Activated naive CD8-positive, alpha-beta T cell treated with anti-CD3 and anti-CD28 coated beads, Interleukin-2, amount 10 ng/mL, durations not matched to agents 7 days and 5 days (primary cell): ENCODE measurements at regions not wholly inside any gene's neighbourhood (a gene's known extent, or its start where the extent isn't known, plus 50 kb on each side); places are given as distances from the start of the nearest gene placed in this dataset.

Experiments
- ATAC-seq: fragments of 150-1000 bp; cut with Tn5 transposase; one replicate; pipeline ENCODE4 v1.10.0; 2021; ENCODE audit warnings: low read depth, moderate library complexity
- POLR2A ChIA-PET: fragments of 350-600 bp; sonication (Branson Sonifier 250); formaldehyde crosslinking; loops from one replicate; lab custom pipeline; 2021; ENCODE audit warnings: antibody characterized with exemption; lab: Charles Lee
- DNase-seq: peaks from one replicate; pipeline ENCODE4 v3.0.0; 2021
- H3K27ac Mint-ChIP-seq: one replicate; pipeline ENCODE4 v1.8.0; 2022; ENCODE audit warnings: mild to moderate bottlenecking, mixed read lengths
- H3K27me3 Mint-ChIP-seq: one replicate; pipeline ENCODE4 v1.8.0; 2022; ENCODE audit warnings: mild to moderate bottlenecking, moderate library complexity, mixed read lengths
- H3K36me3 Mint-ChIP-seq: one replicate; pipeline ENCODE4 v1.8.0; 2021; ENCODE audit warnings: mild to moderate bottlenecking, mixed read lengths
- H3K4me1 Mint-ChIP-seq: one replicate; pipeline ENCODE4 v1.8.0; 2021; ENCODE audit warnings: mixed read lengths
- H3K4me3 Mint-ChIP-seq: one replicate; pipeline ENCODE4 v1.8.0; 2022; ENCODE audit warnings: mild to moderate bottlenecking, moderate library complexity, mixed read lengths
- H3K9me3 Mint-ChIP-seq: one replicate; pipeline ENCODE4 v1.8.0; 2021; ENCODE audit warnings: mixed read lengths

- POLR2A ChIA-PET = no interaction called here
- no peaks in the 10 kb centered on the region for H3K36me3 Mint-ChIP-seq
- no peaks in the 10 kb centered on the region for H3K9me3 Mint-ChIP-seq
- no peaks in the 10 kb centered on the region for H3K4me1 Mint-ChIP-seq
- H3K4me3 Mint-ChIP-seq = no peak overlapping the region
- peaks cover 16% of the 10 kb centered on the region for H3K27me3 Mint-ChIP-seq
- no peak for DNase-seq
- no peak for ATAC-seq
- H3K27ac Mint-ChIP-seq = no peak overlapping the region
These were observed 65.0 kb downstream of the NOL4 start for GRCh38 chr18:34159691-34160185.

GRCh38 chr18:34158881-34159690 is 65.6 kb downstream of the NOL4 start:
- peaks cover 16% of the 10 kb centered on the region for H3K27me3 Mint-ChIP-seq
- no peak for ATAC-seq
- no peaks in the 10 kb centered on the region for H3K36me3 Mint-ChIP-seq
- H3K27ac Mint-ChIP-seq = no peak overlapping the region
- no peaks in the 10 kb centered on the region for H3K9me3 Mint-ChIP-seq
- POLR2A ChIA-PET = no interaction called here
- DNase-seq = peak; percentile 19
- no peaks in the 10 kb centered on the region for H3K4me1 Mint-ChIP-seq
- no peak overlapping the region for H3K4me3 Mint-ChIP-seq

GRCh38 chr18:34153711-34154110 is 71.0 kb downstream of the NOL4 start:
- POLR2A ChIA-PET = no interaction called here
- H3K27ac Mint-ChIP-seq = no peak overlapping the region
- DNase-seq (no peak), ATAC-seq (no peak)
- peaks cover 4% of the 10 kb centered on the region for H3K4me1 Mint-ChIP-seq
- H3K4me3 Mint-ChIP-seq = peak overlapping the region; percentile 22
- no peaks in the 10 kb centered on the region for H3K36me3 Mint-ChIP-seq
- no peaks in the 10 kb centered on the region for H3K9me3 Mint-ChIP-seq
- H3K27me3 Mint-ChIP-seq = peaks cover 9% of the 10 kb centered on the region

- Mint-ChIP-seq H3K36me3 (no peaks in the 10 kb centered on the region), H3K4me1 (no peaks in the 10 kb centered on the region), H3K27me3 (no peaks in the 10 kb centered on the region), H3K27ac (no peak overlapping the region), H3K9me3 (peaks cover 4% of the 10 kb centered on the region), H3K4me3 (no peak overlapping the region)
- ATAC-seq = no peak
- no peak for DNase-seq
- POLR2A ChIA-PET = no interaction called here
These were observed 93.7 kb downstream of the NOL4 start for GRCh38 chr18:34131006-34131405.

- DNase-seq = no peak
- H3K9me3 Mint-ChIP-seq = peaks cover 3% of the 10 kb centered on the region
- no peaks in the 10 kb centered on the region for H3K36me3 Mint-ChIP-seq
- POLR2A ChIA-PET = no interaction called here
- no peak overlapping the region for H3K4me3 Mint-ChIP-seq
- no peaks in the 10 kb centered on the region for H3K4me1 Mint-ChIP-seq
- H3K27ac Mint-ChIP-seq = no peak overlapping the region
- ATAC-seq = no peak
- no peaks in the 10 kb centered on the region for H3K27me3 Mint-ChIP-seq
These were observed 96.3 kb downstream of the NOL4 start for GRCh38 chr18:34128436-34128835.

- Mint-ChIP-seq H3K27me3 (no peaks in the 10 kb centered on the region), H3K4me3 (no peak overlapping the region)
- POLR2A ChIA-PET = no interaction called here
These were observed 98.6 kb downstream of the NOL4 start for GRCh38 chr18:34126121-34126520.

GRCh38 chr18:34122724-34123334 is 101.9 kb downstream of the NOL4 start:
- H3K27me3 Mint-ChIP-seq = no peaks in the 10 kb centered on the region
- H3K36me3 Mint-ChIP-seq = no peaks in the 10 kb centered on the region
- no peak overlapping the region for H3K27ac Mint-ChIP-seq
- ATAC-seq (no peak), DNase-seq (no peak)
- no peaks in the 10 kb centered on the region for H3K4me1 Mint-ChIP-seq
- H3K9me3 Mint-ChIP-seq = no peaks in the 10 kb centered on the region
- POLR2A ChIA-PET = no interaction called here
- no peak overlapping the region for H3K4me3 Mint-ChIP-seq

More at GRCh38 chr18:34126121-34126520, 98.6 kb downstream of the NOL4 start:
- H3K27ac Mint-ChIP-seq = no peak overlapping the region
- H3K36me3 Mint-ChIP-seq = no peaks in the 10 kb centered on the region
- H3K9me3 Mint-ChIP-seq = no peaks in the 10 kb centered on the region
- no peak for ATAC-seq
- DNase-seq = no peak
- H3K4me1 Mint-ChIP-seq = no peaks in the 10 kb centered on the region

GRCh38 chr18:34121200-34121721 is 103.5 kb downstream of the NOL4 start:
- Mint-ChIP-seq H3K36me3 (no peaks in the 10 kb centered on the region), H3K27ac (no peak overlapping the region), H3K4me3 (no peak overlapping the region), H3K4me1 (no peaks in the 10 kb centered on the region), H3K9me3 (no peaks in the 10 kb centered on the region), H3K27me3 (no peaks in the 10 kb centered on the region)
- DNase-seq = no peak
- POLR2A ChIA-PET = no interaction called here
- no peak for ATAC-seq

GRCh38 chr18:34120294-34120693 is 104.4 kb downstream of the NOL4 start:
- Mint-ChIP-seq H3K36me3 (no peaks in the 10 kb centered on the region), H3K27me3 (no peaks in the 10 kb centered on the region), H3K9me3 (no peaks in the 10 kb centered on the region), H3K4me1 (no peaks in the 10 kb centered on the region), H3K27ac (no peak overlapping the region), H3K4me3 (no peak overlapping the region)
- ATAC-seq = no peak
- POLR2A ChIA-PET = no interaction called here
- DNase-seq = no peak

GRCh38 chr18:34117319-34117718 is 107.4 kb downstream of the NOL4 start:
- Mint-ChIP-seq H3K4me3 (no peak overlapping the region), H3K9me3 (no peaks in the 10 kb centered on the region), H3K4me1 (no peaks in the 10 kb centered on the region), H3K27ac (no peak overlapping the region), H3K36me3 (no peaks in the 10 kb centered on the region), H3K27me3 (no peaks in the 10 kb centered on the region)
- DNase-seq (no peak), ATAC-seq (no peak)
- POLR2A ChIA-PET = no interaction called here

GRCh38 chr18:34115409-34116081 is 109.2 kb downstream of the NOL4 start:
- Mint-ChIP-seq H3K36me3 (no peaks in the 10 kb centered on the region), H3K27ac (no peak overlapping the region), H3K4me3 (no peak overlapping the region), H3K4me1 (no peaks in the 10 kb centered on the region), H3K27me3 (no peaks in the 10 kb centered on the region), H3K9me3 (no peaks in the 10 kb centered on the region)
- POLR2A ChIA-PET = no interaction called here
- ATAC-seq = no peak
- no peak for DNase-seq

GRCh38 chr18:34114996-34115395 is 109.7 kb downstream of the NOL4 start:
- Mint-ChIP-seq H3K27me3 (no peaks in the 10 kb centered on the region), H3K36me3 (no peaks in the 10 kb centered on the region), H3K4me1 (no peaks in the 10 kb centered on the region), H3K27ac (no peak overlapping the region), H3K9me3 (no peaks in the 10 kb centered on the region), H3K4me3 (no peak overlapping the region)
- no peak for DNase-seq
- POLR2A ChIA-PET = no interaction called here
- no peak for ATAC-seq

- H3K4me3 Mint-ChIP-seq = no peak overlapping the region
- H3K27ac Mint-ChIP-seq = no peak overlapping the region
- no peak for DNase-seq
- ATAC-seq = no peak
- no peaks in the 10 kb centered on the region for H3K27me3 Mint-ChIP-seq
- POLR2A ChIA-PET = no interaction called here
- H3K9me3 Mint-ChIP-seq = peaks cover 7% of the 10 kb centered on the region
- no peaks in the 10 kb centered on the region for H3K4me1 Mint-ChIP-seq
- H3K36me3 Mint-ChIP-seq = no peaks in the 10 kb centered on the region
These were observed 116.5 kb downstream of the NOL4 start for GRCh38 chr18:34108206-34108605.
